A673 (cell line): ENCODE measurements at regions not wholly inside any gene's neighbourhood (a gene's known extent, or its start where the extent isn't known, plus 50 kb on each side); places are given as distances from the start of the nearest gene placed in this dataset.

ENCODE experiments used
- EZH2 ChIP-seq: fragments of 200-600 bp; sonication (generic); IDR thresholded peaks from 2 replicates; pipeline ENCODE4 v1.6.1; 2017; ENCODE audit warnings: borderline replicate concordance, low read depth, mild to moderate bottlenecking, mixed read lengths, antibody characterized with exemption, low read length; ENCODE audit not compliant: poor library complexity, severe bottlenecking
- TF ChIP-seq, protein P1 (sequence below): fragments of 300-800, 200-600 bp; sonication (generic); conservative IDR thresholded peaks from 2 replicates; pipeline ENCODE4 v1.5.1; 2017; ENCODE audit warnings: low read depth, mild to moderate bottlenecking, antibody characterized with exemption, low read length, moderate library complexity, mixed read lengths

- TF ChIP-seq, protein P1, sequence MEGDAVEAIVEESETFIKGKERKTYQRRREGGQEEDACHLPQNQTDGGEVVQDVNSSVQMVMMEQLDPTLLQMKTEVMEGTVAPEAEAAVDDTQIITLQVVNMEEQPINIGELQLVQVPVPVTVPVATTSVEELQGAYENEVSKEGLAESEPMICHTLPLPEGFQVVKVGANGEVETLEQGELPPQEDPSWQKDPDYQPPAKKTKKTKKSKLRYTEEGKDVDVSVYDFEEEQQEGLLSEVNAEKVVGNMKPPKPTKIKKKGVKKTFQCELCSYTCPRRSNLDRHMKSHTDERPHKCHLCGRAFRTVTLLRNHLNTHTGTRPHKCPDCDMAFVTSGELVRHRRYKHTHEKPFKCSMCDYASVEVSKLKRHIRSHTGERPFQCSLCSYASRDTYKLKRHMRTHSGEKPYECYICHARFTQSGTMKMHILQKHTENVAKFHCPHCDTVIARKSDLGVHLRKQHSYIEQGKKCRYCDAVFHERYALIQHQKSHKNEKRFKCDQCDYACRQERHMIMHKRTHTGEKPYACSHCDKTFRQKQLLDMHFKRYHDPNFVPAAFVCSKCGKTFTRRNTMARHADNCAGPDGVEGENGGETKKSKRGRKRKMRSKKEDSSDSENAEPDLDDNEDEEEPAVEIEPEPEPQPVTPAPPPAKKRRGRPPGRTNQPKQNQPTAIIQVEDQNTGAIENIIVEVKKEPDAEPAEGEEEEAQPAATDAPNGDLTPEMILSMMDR = no peak
- no peak for TF ChIP-seq EZH2
These were observed 164.2 kb downstream of the CCER1 start for GRCh38 chr12:90790747-90791146.
